Right lobe of liver (tissue), 4 donors: ENCODE measurements at regions not wholly inside any gene's neighbourhood (a gene's known extent, or its start where the extent isn't known, plus 50 kb on each side); places are given as distances from the start of the nearest gene placed in this dataset.

ENCODE experiments used
- POLR2A ChIP-seq: fragments of 450-650 bp; IDR thresholded peaks from one replicate; pipeline ENCODE4 v1.6.1; 2017; ENCODE audit warnings: antibody characterized with exemption, mild to moderate bottlenecking
- TF ChIP-seq, protein P1 (sequence below), 4 donors: fragments of 200-600 bp in 3 of 4; fragments of 450-650 bp in 1 of 4; IDR thresholded peaks; one replicate each; pipeline versions ENCODE4 v1.5.1 to v1.8.0; 2016 to 2022; ENCODE audit warnings: antibody characterized with exemption in 4 of 4, mild to moderate bottlenecking in 2 of 4
- donor health status: DM: no; HTN: no; CAD: no.
- donor health status: DM: no; HTN: no; CAD: no.
- donor health status: DM: no; HTN: yes; CAD: no.

DNA sequence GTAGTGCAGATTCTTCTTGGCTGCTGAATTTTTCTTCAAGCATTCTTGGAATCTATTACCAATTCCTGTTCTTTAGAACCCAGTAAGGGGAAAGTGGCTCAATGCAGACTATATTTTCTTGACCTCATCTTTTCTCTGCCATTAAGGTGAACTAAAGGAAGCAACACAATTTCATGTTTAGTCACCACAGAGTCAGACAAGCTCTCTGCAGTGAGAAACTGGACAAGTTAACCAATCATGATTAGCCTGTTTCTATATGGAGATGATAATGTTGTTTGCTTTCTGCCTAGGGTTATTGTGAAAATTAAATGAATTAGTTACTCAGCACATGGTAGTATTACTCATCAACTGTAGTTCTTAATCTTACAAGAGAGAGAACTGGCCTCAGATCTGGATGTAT lies 1075.1 kb downstream of the AGBL1 start:
- TF ChIP-seq, protein P1, sequence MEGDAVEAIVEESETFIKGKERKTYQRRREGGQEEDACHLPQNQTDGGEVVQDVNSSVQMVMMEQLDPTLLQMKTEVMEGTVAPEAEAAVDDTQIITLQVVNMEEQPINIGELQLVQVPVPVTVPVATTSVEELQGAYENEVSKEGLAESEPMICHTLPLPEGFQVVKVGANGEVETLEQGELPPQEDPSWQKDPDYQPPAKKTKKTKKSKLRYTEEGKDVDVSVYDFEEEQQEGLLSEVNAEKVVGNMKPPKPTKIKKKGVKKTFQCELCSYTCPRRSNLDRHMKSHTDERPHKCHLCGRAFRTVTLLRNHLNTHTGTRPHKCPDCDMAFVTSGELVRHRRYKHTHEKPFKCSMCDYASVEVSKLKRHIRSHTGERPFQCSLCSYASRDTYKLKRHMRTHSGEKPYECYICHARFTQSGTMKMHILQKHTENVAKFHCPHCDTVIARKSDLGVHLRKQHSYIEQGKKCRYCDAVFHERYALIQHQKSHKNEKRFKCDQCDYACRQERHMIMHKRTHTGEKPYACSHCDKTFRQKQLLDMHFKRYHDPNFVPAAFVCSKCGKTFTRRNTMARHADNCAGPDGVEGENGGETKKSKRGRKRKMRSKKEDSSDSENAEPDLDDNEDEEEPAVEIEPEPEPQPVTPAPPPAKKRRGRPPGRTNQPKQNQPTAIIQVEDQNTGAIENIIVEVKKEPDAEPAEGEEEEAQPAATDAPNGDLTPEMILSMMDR (IDR thresholded peaks at IDR 0.05) = no peak
- TF ChIP-seq POLR2A = no peak
